ENCODE measurements at regions not wholly inside any gene's neighbourhood (a gene's known extent, or its start where the extent isn't known, plus 50 kb on each side); places are given as distances from the start of the nearest gene placed in this dataset.
A peak's percentile ranks its signal among the peaks of the same experiment; 100 is the strongest.

DNA sequence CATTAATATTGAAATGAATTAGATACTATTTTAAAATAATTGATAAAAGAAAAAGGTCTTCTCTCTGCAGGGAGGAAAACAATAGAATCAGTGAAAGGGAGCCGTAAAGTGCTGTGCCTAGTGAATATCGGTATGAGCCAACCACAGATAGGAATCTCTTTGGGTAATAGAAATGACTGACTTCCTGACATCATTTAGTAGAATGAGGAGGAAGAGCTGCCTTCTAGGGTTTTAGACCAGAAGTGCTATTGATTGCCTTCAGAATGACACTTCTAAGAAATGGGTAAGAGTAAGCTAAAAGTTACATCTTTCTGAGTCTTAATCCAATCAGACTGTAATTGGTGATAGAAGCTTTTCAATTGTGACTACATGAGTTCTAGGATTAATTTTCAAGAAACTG, 134.0 kb upstream of the MAP9 start:
- no peak for DNase-seq

DNA sequence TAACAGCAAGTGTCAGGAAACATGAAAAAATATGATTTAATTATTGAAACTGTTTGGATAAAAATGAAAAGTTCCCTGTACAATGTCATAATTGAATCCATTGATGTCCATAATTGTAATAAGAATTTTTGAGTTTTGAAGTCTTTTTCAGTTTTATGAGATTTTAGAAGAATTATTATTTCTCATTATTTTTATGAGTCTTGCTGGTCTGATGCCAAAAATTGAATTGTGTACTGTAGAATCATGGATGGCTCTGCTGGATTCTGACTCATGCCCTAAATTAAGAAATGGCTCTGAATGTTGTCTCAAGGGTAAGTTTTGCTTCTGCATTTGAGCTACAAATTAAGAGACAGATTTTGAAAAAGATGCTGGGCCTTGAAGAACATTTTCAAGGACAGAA, 132.8 kb upstream of the MAP9 start:
- no peak for DNase-seq

DNA sequence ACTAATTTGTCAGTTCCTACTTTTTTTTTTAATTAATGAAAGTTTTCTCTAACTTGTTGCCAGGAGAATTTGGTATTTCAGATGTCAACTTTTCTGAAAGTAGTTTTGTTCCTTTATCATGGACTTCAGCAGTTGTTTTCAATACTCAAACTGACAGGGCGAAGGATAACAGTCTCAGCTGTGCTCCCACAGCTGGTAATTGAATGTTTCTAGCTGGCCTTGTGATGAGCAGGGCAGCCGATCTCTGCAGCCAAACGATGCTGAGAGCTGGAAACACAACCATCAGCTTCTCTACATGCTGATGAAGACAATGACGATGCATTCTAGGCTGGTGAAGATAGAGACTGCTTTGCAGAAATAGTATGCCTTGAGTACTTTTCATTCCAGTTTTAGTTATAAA, 130.0 kb upstream of the MAP9 start:
- DNase-seq = no peak

DNA sequence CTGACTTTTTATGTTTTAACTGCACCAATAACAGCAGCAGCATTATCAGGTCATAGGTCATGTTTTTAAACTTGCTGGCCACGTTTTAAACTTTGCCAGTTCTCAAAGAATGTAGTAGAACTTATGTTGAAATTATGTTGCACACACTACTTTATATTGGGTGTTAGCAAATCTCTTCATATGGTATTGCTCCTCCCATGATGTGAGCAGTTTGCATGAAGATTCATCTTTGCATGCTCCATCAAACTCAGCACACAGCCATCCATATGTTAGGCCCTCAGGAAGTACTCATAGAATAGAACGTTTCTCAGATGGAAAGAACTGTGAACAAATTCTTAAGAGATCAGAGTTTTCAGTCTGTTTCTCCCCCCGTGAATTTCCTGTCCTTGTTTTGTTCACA, 128.6 kb upstream of the MAP9 start:
- no peak for DNase-seq

DNA sequence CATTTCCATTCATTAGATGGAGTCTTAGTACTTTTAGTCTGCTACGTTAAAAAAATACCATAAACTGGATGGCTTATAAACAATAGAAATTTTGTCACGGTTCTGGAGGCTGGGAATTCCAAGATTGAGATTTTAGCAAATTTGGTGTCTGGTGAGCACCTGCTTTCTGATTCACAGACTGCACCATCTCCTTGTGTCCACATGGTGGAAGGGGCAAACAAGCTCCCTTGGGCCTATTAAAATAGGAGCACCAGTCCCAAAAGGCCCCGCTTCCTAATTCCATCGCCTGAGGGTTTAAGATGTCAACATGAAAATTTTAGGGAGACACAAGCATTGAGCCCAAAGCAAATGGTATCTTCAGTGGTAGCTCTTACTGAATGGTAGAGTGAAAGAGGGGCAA, 120.5 kb upstream of the MAP9 start:
- no peak for DNase-seq

DNA sequence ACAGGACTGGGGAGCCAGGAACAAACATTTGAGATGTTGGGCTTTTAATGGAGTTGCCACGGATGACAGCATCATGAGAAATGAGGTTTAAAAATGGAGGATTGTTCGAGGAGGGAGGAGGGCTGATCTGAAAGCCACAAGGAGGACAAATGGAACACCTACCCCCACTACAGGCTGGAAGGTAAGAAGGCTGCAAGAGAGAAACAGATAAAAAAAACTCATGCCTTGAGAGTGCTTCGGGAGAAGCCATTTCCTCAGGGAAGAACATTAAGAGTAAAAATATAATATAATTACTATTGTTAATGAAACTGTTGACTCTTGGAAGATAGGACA, 119.5 kb upstream of the MAP9 start:
- no peak for DNase-seq

DNA sequence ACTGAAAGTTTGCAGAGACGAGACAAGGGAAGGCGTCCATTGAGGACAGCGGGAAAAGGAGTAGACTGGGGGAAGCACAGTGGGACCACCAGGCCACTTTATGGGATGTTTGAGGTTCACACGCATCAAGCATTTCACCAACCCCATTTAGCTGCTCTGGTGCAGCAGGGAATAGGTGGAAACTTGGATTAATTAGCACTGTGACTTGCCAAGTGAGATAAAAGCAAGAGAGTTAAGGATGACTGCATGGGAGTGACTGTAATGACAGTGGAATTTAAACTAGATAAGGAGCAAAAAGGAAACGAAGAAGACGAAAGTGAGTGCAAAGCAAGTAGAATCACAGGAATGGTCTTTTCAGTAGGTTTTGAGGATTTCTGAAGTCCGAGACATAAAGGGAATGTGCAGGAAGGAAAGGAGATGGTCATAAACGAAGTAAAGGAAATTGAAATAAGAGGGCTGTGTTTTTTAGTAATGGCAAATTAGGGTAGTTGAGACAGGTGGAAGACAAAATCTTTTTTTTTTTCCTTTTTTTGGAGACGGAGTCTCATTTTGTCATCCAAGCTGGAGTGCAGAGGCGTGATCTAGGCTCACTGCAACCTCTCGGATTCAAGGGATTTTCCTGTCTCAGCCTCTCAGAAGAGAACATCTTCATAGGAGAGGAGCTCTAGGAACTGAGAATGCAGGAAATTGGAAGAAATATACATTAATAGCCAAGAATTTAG, 119.0 kb upstream of the MAP9 start:
- DNase-seq = no peak

DNA sequence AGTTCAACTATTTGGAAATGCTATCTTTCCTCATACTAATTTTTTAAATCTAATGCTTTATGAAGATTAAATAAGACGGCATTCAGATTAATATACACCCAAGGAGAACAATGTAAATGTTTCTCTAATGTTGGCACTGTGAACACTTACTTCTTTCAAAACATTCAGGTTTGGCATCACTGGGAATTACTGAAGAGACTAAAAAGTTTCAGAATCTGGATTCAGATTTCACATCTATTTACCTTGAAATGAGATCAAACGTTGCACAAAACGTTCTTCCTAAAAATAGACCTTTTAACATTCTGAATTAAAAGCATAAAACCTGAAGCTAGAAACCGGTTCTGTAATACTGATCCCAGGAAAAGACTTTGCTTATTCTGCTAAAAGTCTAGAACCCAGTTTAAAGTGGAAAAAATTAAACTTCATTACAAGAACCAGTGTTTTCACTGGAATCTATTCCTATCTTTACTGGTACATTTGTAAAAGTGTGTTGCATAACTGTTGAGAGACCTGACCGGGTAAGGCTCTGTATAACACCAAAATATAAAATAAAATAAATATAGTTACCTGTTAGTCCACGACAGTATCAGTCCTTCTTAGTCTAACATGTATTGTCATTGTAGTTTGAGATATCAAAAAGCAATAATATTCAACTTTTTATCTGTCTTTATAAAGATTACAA, 117.4 kb upstream of the MAP9 start:
- DNase-seq = no peak

DNA sequence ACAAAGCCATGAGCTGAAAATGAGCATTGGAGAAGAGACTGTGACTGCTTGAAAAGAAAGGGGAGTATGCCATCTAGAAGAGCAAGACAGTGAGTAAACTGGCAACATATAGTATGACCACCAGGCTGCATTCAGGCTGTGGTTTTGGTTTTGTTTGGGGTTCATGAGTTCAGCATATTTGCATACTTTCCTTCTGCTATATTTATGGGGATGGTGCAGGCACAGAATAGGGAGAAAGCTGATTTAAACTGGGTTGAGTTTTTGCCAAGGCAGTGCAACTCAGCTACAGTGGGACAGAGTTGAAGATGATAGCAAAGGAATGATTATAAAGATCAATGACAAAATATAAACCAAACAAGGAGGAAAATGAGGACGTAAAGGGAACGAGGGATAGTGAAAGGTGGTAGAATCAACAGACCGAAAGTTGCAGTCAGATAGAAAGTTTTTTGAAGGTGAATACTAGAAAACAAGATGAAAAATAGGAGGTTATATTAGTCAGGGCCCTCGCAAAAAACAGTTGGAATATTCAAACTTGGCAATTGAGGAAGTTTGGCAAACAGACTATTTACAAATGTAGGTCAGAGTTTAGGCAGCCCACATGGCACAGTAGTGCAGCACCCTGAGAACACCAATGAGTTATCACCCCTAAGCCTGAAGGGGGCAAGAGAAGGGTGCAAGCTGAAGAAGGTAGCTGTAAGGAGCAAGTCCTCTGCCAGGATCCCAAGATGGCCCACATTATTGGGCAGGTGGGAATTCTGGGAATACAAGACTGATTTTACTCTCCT, 114.8 kb upstream of the MAP9 start:
- DNase-seq = no peak

DNA sequence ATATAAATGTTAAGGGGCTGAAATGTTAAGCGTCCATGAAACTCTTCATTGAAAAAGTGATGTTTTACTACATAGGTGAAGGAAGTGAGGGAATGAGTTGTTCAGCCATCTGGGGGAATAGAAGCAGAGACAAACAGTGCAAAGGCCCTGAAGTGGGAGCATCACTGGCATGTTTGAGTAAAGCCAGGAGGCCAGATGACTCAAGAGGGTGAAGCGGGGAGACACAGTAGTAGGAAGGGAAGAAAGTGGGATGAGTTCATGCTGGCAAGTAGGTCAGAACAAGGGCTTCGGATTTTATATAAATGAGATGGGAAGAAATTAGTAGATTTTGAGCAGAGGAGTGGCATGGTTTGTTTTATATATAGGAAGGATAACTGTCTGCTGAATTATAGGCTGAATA, 112.5 kb upstream of the MAP9 start:
- no peak for DNase-seq

DNA sequence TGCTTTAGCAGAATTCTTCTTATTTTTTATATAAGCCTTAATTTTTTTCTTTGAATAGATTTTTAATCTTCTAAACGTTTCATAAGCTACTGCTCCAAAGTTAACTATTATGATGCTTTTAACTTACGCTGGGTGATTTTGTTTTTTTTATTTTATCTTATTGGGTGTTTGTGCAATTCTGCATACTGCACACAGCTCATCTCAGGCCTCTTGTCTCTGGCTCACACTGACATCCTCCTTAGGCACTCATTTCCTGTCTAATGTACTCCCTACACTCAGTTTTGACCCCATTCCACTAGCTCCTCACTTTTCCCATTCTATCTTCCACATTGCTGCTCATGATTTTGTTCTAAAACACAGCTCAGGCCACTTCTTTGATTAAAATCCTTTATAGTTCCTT, 111.9 kb upstream of the MAP9 start:
- no peak for DNase-seq

DNA sequence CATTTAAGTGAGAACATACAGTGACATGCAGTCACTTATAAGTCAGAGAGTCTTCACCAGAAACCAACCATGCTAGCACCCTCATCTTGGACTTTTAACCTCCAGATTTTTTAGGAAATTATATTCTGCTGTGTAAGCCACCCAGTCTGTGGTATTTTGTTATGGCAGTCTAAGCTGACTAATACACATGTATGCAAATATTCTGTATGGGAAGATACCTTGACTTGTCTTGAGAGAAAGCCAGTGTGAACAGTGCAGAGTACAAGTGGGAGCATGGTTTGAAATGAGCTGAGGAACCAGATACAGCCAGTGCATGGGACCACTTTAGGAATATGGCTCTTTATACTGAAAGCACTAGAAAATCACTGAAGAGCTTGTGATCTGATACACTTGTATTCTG, 110.4 kb upstream of the MAP9 start:
- no peak for DNase-seq

DNA sequence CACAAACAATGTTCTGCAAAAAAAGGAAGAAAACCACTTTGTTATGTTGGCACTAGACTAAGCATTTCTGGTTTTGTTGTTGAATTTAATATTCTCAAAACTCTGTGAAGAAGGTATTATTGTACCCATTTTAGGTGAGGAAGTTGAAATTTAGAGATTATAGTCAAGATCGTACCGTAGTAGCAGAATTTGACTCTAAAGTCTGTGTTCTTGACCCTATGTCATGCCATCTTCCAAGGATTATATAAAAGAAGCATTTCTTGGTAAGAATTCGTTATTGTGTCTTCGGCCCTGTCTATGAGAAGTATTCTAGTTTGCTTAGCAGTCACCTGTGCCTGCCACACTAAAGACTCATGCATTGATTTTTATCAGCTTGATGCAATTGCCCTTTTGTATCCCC, 104.4 kb upstream of the MAP9 start:
- DNase-seq = no peak

DNA sequence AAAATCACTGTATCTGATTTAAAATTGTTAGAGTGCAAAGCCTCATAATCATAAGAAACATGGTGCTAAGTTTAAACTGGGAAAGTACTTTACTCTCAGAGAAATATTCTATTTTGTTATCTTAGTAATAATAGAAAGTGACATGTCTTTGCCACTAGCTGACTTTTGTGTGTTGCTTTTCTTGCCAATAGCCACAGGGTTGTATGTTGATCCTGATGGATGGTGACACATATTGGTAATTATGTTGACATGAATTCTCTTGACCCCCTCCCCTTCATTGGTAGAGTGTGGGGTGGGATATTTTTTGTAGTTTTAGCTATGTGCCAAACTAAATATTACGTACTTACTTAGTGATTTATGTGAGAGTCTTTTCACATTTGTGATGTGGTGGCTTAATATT, 103.1 kb upstream of the MAP9 start:
- DNase-seq = no peak

DNA sequence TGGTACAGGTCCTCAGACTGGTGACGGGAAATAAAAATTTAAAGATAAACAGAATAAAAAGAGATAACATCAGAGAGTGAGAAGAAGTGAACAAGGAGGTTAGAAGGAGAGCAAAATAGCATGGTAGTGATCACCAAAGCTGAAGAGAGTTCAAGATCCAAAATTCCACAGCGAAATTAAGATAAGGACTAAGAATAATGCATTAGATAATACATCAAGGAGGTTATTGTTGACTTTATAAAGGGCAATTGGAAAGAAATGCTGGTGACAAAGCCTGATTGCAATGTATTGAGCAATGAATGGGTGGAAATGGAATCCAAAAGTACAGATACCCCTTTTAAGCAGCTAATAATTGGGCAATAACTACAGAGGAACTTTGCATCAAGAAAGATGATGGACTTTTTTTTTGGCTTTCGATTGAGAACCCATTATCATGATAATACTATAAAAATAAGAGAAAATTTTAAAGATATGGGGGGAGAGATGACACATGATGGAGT, 101.6 kb upstream of the MAP9 start:
- no peak for DNase-seq

DNA sequence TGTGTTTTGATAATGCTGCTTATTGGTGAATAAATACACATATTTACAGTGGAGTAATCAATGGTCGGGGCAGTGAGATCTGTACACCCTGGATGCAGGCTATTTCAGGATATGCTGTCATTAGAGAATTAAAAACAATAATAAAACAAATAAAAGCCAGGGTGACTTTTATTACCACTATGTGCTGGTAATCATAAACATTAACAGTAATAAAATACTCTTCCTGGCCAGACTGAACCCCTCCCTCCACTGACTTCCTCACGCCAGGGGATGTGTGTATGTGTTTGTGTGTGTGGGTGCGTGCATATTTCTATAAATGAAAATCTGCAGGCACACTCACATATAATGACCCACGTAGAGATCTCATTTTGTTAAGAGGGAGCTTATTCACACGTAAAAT, 98.0 kb upstream of the MAP9 start:
- DNase-seq = no peak

DNA sequence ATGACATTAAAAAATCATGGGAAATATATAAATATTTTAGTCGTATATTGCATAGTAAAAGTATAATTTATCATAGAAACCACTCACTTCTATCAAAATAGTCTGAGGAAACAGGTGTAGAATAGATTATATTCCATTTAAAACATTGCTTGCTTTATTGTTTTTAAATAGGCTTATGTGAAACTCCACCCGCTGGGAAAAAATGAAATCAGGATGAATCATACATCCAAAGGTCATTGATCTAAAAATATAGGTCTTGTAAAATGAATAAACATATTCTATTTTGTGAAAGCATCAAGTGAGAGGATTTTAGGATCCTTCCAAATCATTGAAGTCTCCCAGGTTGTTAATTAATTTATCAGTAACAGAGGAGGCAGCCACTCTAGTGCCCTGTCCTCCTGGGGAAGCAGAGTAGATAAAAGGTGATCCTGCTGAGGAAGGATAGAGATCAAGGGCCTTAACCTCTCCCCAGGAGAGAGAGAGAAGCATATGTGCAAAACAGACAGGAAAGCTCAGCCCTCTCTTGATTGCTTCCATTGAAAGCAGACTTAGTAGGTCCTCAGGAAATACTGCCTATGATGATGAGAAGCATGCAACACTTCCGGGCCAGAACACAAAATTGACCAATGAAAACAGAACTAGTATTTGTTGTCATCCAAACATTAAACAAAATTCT, 96.8 kb upstream of the MAP9 start:
- DNase-seq = no peak

DNA sequence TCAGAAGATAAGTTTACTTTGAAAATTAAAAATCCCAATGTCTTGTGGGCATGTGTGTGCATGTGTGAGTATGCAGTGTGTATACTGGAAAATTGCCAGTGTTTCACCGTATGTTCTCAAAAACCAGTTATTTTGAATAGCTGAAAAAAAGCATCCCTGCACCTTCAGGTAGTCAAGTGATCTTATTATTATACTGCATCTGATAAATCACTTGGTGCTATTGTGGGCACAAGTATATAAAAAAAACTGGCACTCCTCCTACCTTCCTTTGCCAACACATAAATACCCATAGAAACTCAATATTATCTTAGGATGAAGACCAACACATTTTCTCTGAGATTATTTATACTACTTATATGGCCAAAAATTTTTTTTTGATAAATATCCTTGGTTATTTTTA, 91.5 kb upstream of the MAP9 start:
- DNase-seq = no peak

DNA sequence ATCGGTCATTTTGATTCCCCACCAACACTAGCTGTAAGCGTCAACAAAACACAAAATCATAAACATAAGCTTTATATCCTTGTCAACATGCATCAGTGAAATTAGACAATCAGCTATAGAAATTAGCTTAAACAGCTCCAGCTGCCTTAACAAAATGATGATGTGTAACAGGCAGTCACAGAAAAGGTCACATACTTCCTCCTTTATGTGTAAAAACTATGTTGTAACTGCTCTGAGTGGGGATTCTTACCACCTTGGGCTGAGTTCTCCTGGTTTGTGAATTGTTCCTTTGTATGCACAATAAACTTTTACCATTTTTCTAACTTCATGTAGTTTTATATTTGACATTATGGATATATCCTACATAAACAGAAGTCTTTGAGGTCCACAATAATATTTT, 73.9 kb upstream of the MAP9 start:
- DNase-seq = no peak

DNA sequence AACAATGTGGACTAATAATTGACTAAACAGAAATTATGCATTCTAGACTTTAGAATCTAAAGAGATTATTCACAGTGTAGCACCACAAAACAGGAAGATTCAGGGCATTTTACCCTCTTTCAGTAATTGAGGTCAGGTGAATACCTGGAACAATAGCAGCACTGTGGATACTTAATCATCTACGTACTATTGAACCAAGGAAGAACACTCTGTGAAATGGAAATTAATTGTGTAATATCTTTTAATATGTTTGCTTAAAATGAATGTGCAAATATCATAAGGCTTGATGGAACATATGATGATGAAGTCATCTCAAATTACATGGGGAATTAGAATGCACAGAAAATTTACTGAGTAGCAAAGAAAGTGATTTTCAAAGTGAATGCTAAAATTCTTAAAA, 68.5 kb upstream of the MAP9 start:
- DNase-seq = no peak

DNA sequence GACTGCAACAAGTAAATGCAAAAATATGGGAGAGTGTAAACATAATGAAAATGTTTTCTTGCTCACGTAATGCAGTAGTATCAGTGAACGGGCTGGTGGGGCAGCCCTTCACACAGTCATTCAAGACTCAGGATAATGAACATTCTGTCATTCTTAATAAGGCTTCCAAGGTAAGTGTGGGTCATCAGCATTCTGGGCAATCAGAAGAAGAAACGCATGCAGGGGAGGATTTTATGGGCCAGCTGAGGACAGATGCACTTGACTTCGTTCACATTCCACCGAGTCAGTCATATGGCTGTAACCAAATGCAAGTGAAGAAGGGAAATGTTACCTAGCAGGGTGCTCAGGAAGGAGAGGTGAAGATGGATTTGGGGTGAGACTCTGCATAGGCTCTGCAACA, 68.0 kb upstream of the MAP9 start:
- DNase-seq = no peak

DNA sequence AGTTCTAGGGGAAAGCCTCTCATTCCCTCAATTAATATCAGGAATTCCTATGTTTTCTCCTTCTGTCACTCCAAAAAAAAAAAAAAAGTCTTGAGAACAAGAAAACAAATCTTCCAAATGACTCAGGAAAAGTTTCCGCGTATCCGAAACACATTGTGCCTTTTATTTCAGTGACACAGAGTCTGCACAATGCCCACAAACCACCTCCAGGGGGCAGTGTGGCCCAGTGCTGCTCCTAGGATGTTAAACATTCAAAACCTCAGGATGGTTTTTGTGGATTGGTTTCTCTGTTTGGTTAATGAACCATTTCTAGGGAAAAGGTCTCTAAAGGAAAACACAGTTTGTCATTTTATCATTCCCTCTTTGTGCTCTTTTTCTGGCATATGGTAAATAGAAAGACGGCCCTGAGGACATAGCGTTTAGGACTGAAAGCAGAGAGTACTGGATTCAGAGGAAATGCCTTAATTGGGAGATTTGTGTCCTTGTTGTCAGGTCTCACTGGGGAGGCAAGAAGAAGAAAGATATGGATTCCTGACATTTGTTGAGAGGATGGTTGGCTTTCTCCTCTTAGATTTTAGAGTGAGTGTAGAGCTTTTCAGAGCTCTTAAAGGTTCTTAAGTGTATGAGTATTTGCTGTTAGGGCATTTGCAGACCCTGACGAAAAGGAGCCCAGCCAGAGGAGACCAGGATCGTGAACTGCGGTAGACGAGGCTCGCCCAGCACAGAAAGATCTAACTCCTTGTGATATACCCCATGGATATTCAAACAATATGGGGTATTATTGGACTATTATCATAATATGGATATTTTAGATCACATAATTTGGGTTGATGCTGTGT, 65.7 kb upstream of the MAP9 start:
- peak; percentile 7 for DNase-seq

DNA sequence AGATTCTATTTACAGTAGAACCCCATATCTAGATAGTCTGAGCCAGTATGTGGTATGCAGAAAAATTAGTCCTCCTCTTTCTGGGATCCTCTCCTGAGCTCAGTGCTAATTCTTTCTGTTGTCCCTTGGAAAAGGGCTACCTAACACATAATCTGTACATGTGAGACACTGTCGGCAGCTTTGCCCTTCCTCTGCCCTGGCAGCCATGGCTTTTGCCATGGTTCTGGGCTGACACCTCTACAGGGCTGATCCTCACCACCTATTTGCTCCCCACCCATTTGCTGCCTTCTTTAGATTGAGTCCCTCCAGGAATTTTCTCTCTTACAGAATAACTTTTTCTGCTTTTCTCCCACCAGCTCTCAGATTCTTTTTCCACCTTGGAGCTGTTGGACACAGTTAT, 64.7 kb upstream of the MAP9 start:
- DNase-seq = no peak
